Upper lobe of left lung (tissue), 6 donors: ENCODE measurements at regions not wholly inside any gene's neighbourhood (a gene's known extent, or its start where the extent isn't known, plus 50 kb on each side); places are given as distances from the start of the nearest gene placed in this dataset.

Experiments
- ATAC-seq, 2 donors: fragments of 200-7000 bp; cut with Tn5 transposase; one replicate each; pipeline ENCODE4 v1.9.1; 2022; ENCODE audit warnings: mild to moderate bottlenecking in 2 of 2, moderate library complexity in 2 of 2; ENCODE audit not compliant: low FRiP score in 2 of 2
- DNase-seq, 2 donors: peaks; one replicate each; pipeline ENCODE4 v3.0.0-alpha.2; 2019 to 2020
- H3K27ac ChIP-seq, 4 donors: fragments of 200-600 bp; sonication (generic); one replicate each; pipeline ENCODE4 v1.5.1; 2016 to 2019
- H3K27me3 ChIP-seq, 4 donors: fragments of 200-600 bp; sonication (generic); one replicate each; pipeline ENCODE4 v1.5.1; 2017 to 2019
- H3K36me3 ChIP-seq, 4 donors: fragments of 200-600 bp; sonication (generic); one replicate each; pipeline ENCODE4 v1.5.1; 2016 to 2019
- H3K4me1 ChIP-seq, 4 donors: fragments of 200-600 bp; sonication (generic); one replicate each; pipeline ENCODE4 v1.5.1; 2018 to 2019
- H3K4me3 ChIP-seq, 4 donors: fragments of 200-600 bp; sonication (generic); one replicate each; pipeline ENCODE4 v1.5.1; 2017 to 2019; ENCODE audit warnings: mild to moderate bottlenecking in 2 of 4, moderate library complexity in 1 of 4
- H3K9me3 ChIP-seq, 4 donors: fragments of 200-600 bp; sonication (generic); one replicate each; pipeline ENCODE4 v1.5.1; 2018 to 2019
- CTCF ChIP-seq, 6 experiments: fragments of 450-650 bp in 4 of 6; fragments of 200-600 bp in 2 of 6; sonication (generic) in 2 of 6; IDR thresholded peaks; one replicate each; pipeline ENCODE4 v1.5.1; 2016 to 2019; ENCODE audit warnings: antibody characterized with exemption in 6 of 6
- EP300 ChIP-seq, 4 donors: sonication (generic); formaldehyde crosslinking; IDR thresholded peaks; one replicate each; pipeline ENCODE4 v1.5.1; 2017; ENCODE audit warnings: antibody characterized with exemption in 4 of 4, control low read depth in 2 of 4
- POLR2A ChIP-seq, 4 donors: fragments of 450-650 bp; IDR thresholded peaks; one replicate each; pipeline ENCODE4 v1.5.1; 2016 to 2017; ENCODE audit warnings: antibody characterized with exemption in 4 of 4, mild to moderate bottlenecking in 2 of 4
- POLR2AphosphoS5 ChIP-seq, 2 donors: sonication (generic); formaldehyde crosslinking; IDR thresholded peaks; one replicate each; pipeline ENCODE4 v1.5.1; 2017; ENCODE audit warnings: antibody characterized with exemption in 2 of 2
- WGBS, 2 donors: methylation state at CpG; one replicate each; pipeline ENCODE4 v1.1.5; 2017 to 2018; 5-methylcytosine and 5-hydroxymethylcytosine counted together
- donor health status: DM: no; HTN: no; CAD: no; lungs with moderate emphysema.
- donor health status: DM: no; HTN: yes; CAD: no; lungs with severe emphysema.

GRCh38 chr12:19848421-19848820 is 409.1 kb downstream of the AEBP2 start:
- Histone ChIP-seq H3K27me3 (no peaks in the 10 kb centered on the region), H3K27ac (no peak overlapping the region), H3K4me3 (no peak overlapping the region), H3K4me1 (peaks cover 0 to 7% (median 6%) of the 10 kb centered on the region in 4 donors), H3K36me3 (no peaks in the 10 kb centered on the region), H3K9me3 (no peaks in the 10 kb centered on the region)
- TF ChIP-seq CTCF (IDR thresholded peaks at IDR 0.05) (no peak), POLR2AphosphoS5 (IDR thresholded peaks at IDR 0.05) (no peak), EP300 (IDR thresholded peaks at IDR 0.05) (no peak), POLR2A (IDR thresholded peaks at IDR 0.05) (no peak)
- DNase-seq: no peak
- WGBS, 2 donors: 72 to 74% methylated on average over 2 of the region's 2 CpGs
- no peak for ATAC-seq

GRCh38 chr12:19849208-19849607 is 409.9 kb downstream of the AEBP2 start:
- 86 to 88% methylated on average over 2 of the region's 2 CpGs for WGBS, 2 donors
- H3K9me3 ChIP-seq: no peaks in the 10 kb centered on the region
- H3K4me3 ChIP-seq: no peak overlapping the region
- ATAC-seq (no peak), DNase-seq (no peak)
- H3K27ac ChIP-seq: no peak overlapping the region
- peaks cover 0 to 7% (median 6%) of the 10 kb centered on the region in 4 donors for H3K4me1 ChIP-seq
- no peaks in the 10 kb centered on the region for H3K36me3 ChIP-seq
- no peaks in the 10 kb centered on the region for H3K27me3 ChIP-seq
- TF ChIP-seq CTCF (IDR thresholded peaks at IDR 0.05): no peak
- TF ChIP-seq POLR2AphosphoS5 (IDR thresholded peaks at IDR 0.05): no peak
- no peak for TF ChIP-seq POLR2A (IDR thresholded peaks at IDR 0.05)
- no peak for TF ChIP-seq EP300 (IDR thresholded peaks at IDR 0.05)

- H3K4me3 ChIP-seq: peak overlapping the region in 1 of 4 donors; percentile 18
- no peaks in the 10 kb centered on the region for H3K9me3 ChIP-seq
- H3K4me1 ChIP-seq: peaks cover 0 to 7% (median 6%) of the 10 kb centered on the region in 4 donors
- WGBS, 2 donors: 57 to 58% methylated on average over 11 of the region's 11 CpGs
- DNase-seq (no peak), ATAC-seq (peak; percentile 70 to 74)
- no peaks in the 10 kb centered on the region for H3K27me3 ChIP-seq
- peak overlapping the region in 1 of 4 donors; percentile 22 for H3K27ac ChIP-seq
- no peaks in the 10 kb centered on the region for H3K36me3 ChIP-seq
- TF ChIP-seq CTCF (IDR thresholded peaks at IDR 0.05) (no peak), POLR2A (IDR thresholded peaks at IDR 0.05) (no peak), POLR2AphosphoS5 (IDR thresholded peaks at IDR 0.05) (peak in 1 of 2 donors; percentile 11), EP300 (IDR thresholded peaks at IDR 0.05) (no peak)
These were observed 411.2 kb downstream of the AEBP2 start for GRCh38 chr12:19850346-19851065.

- Histone ChIP-seq H3K4me1 (peaks cover 0 to 7% (median 5%) of the 10 kb centered on the region in 4 donors), H3K27ac (peak overlapping the region in 1 of 4 donors; percentile 27), H3K9me3 (no peaks in the 10 kb centered on the region), H3K36me3 (no peaks in the 10 kb centered on the region), H3K4me3 (no peak overlapping the region), H3K27me3 (no peaks in the 10 kb centered on the region)
- TF ChIP-seq CTCF (IDR thresholded peaks at IDR 0.05) (no peak), POLR2AphosphoS5 (IDR thresholded peaks at IDR 0.05) (no peak), POLR2A (IDR thresholded peaks at IDR 0.05) (no peak), EP300 (IDR thresholded peaks at IDR 0.05) (no peak)
- WGBS, 2 donors: 70 to 74% methylated on average over 5 of the region's 5 CpGs
- DNase-seq (no peak), ATAC-seq (peak in 1 of 2 donors; percentile 27)
These were observed 413.0 kb downstream of the AEBP2 start for GRCh38 chr12:19852100-19852855.
